ENCODE measurements at regions not wholly inside any gene's neighbourhood (a gene's known extent, or its start where the extent isn't known, plus 50 kb on each side); places are given as distances from the start of the nearest gene placed in this dataset.
"Not testable (repeated sequence)": the region's sequence is repeated elsewhere in the genome, so short reads cannot be mapped to it uniquely, and the experiment has no call there.

DNA sequence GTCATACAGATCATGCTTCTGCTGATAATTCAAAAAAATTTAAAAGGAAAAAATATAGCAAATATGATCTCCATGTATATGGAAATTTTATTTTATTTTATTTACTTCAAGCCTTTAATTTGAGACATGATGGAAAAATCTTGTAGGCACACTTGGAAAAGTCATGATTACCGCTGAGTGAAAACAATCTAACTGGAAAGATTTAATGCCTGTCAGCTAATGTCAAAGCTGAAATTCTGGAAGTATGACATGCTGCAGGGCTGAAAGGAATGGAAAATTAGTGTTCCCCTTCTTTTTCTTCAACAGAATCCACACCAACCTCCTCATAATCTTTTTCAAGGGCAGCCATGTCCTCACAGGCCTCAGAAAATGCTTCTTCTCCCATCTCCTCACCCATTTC is 58.2 kb downstream of the RPRM start:
- H3K27me3 ChIP-seq (ENCODE audit: control insufficient read depth in 3 of 3, insufficient read depth in 3 of 3, low read length in 3 of 3) = no peaks in the 10 kb centered on the region
- H3K9me3 ChIP-seq (ENCODE audit: control insufficient read depth in 3 of 3, low read length in 3 of 3) = no peaks in the 10 kb centered on the region
- H3K9ac ChIP-seq (ENCODE audit: low read depth in 1 of 3, low read length in 3 of 3) = no peak overlapping the region
- H3K36me3 ChIP-seq (ENCODE audit: control insufficient read depth in 3 of 3, insufficient read depth in 3 of 3, low read length in 3 of 3) = no peaks in the 10 kb centered on the region
- H3K27ac ChIP-seq (ENCODE audit: low read depth, low read length) = no peak overlapping the region
- H3K4me3 ChIP-seq (ENCODE audit: low read length in 3 of 3) = no peak overlapping the region
- H3K4me1 ChIP-seq (ENCODE audit: control insufficient read depth in 3 of 3, insufficient read depth in 3 of 3, low read length in 3 of 3) = no peaks in the 10 kb centered on the region

DNA sequence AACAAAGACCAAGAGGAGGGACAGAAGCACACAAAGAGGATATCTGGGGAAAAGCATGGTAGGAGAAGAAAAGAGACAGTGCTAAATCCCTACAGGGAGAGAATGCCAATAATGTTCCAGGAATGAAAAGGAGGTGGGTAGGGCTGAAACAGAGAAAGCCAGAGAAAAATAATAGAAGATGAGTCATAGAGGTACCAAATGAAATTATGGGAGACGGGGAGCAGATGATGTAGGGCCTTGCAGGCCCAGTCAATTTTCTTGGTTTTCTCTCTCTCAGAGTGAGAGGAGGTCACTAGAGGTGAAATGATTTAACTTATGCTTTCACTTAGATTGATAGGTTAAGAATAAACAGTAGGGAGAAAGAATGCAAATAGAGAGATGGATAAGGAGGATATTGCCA is 61.5 kb downstream of the RPRM start:
- no peaks in the 10 kb centered on the region for H3K27me3 ChIP-seq (ENCODE audit: control insufficient read depth in 3 of 3, insufficient read depth in 3 of 3, low read length in 3 of 3)
- no peak overlapping the region for H3K9ac ChIP-seq (ENCODE audit: low read depth in 1 of 3, low read length in 3 of 3)
- H3K27ac ChIP-seq (ENCODE audit: low read depth, low read length) = no peak overlapping the region
- H3K4me3 ChIP-seq (ENCODE audit: low read length in 3 of 3) = no peak overlapping the region
- H3K36me3 ChIP-seq (ENCODE audit: control insufficient read depth in 3 of 3, insufficient read depth in 3 of 3, low read length in 3 of 3) = no peaks in the 10 kb centered on the region
- no peaks in the 10 kb centered on the region for H3K4me1 ChIP-seq (ENCODE audit: control insufficient read depth in 3 of 3, insufficient read depth in 3 of 3, low read length in 3 of 3)
- no peaks in the 10 kb centered on the region for H3K9me3 ChIP-seq (ENCODE audit: control insufficient read depth in 3 of 3, low read length in 3 of 3)

DNA sequence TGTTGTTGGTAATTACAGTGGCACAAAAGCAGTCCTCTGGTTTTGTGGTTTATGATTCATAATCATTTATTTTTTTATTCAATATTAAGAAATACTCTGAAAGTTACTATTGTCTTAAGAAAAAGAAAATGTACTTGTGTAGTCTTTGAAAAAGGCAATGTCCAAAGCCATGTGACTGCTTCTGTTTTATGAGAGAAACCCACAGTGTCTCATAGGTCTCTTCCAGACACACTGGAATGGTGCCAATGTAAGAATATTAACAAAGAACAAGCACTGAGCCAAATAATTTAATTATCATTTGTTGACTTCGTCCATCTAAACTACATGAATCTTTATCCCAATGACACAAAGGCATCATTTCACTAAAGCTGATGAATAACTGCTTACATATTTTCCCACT is 62.5 kb downstream of the RPRM start:
- no peaks in the 10 kb centered on the region for H3K4me1 ChIP-seq (ENCODE audit: control insufficient read depth in 3 of 3, insufficient read depth in 3 of 3, low read length in 3 of 3)
- no peak overlapping the region for H3K4me3 ChIP-seq (ENCODE audit: low read length in 3 of 3)
- H3K36me3 ChIP-seq (ENCODE audit: control insufficient read depth in 3 of 3, insufficient read depth in 3 of 3, low read length in 3 of 3) = no peaks in the 10 kb centered on the region
- no peaks in the 10 kb centered on the region for H3K9me3 ChIP-seq (ENCODE audit: control insufficient read depth in 3 of 3, low read length in 3 of 3)
- H3K9ac ChIP-seq (ENCODE audit: low read depth in 1 of 3, low read length in 3 of 3) = no peak overlapping the region
- H3K27ac ChIP-seq (ENCODE audit: low read depth, low read length) = no peak overlapping the region
- no peaks in the 10 kb centered on the region for H3K27me3 ChIP-seq (ENCODE audit: control insufficient read depth in 3 of 3, insufficient read depth in 3 of 3, low read length in 3 of 3)

DNA sequence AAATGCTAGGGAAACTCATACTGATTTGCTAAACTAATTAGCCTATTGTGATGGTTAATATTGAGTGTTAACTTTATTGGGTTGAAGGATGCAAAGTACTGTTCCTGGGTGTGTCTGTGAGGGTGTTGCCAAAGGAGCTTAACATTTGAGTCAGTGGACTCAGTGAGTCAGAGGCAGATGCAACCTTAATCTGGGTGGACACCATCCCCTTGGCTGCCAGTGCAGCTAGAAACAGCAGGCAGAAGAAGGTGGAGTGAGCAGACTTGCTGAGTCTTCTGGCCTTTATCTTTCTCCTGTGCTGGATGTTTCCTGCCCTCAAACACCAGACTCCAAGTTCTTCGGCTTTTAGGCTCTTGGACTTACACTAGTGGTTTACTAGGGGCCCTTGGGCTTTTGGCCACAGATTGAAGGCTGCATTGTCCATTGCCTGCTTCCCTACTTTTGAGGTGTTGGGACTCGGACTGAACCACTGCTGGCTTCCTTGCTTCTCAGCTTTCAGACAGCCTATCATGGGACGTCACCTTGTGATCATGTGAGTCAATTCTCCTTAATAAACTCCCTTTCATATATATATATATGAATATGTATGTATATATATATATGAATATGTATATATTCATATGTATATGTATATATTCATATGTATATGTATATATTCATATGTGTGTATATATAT is 69.7 kb downstream of the RPRM start:
- H3K27ac ChIP-seq (ENCODE audit: low read depth, low read length) = no peak overlapping the region
- H3K36me3 ChIP-seq (ENCODE audit: control insufficient read depth in 3 of 3, insufficient read depth in 3 of 3, low read length in 3 of 3) = no peaks in the 10 kb centered on the region
- no peak overlapping the region for H3K9ac ChIP-seq (ENCODE audit: low read depth in 1 of 3, low read length in 3 of 3)
- no peak overlapping the region for H3K4me3 ChIP-seq (ENCODE audit: low read length in 3 of 3)
- H3K9me3 ChIP-seq (ENCODE audit: control insufficient read depth in 3 of 3, low read length in 3 of 3) = no peaks in the 10 kb centered on the region
- no peaks in the 10 kb centered on the region for H3K27me3 ChIP-seq (ENCODE audit: control insufficient read depth in 3 of 3, insufficient read depth in 3 of 3, low read length in 3 of 3)
- H3K4me1 ChIP-seq (ENCODE audit: control insufficient read depth in 3 of 3, insufficient read depth in 3 of 3, low read length in 3 of 3) = no peaks in the 10 kb centered on the region

DNA sequence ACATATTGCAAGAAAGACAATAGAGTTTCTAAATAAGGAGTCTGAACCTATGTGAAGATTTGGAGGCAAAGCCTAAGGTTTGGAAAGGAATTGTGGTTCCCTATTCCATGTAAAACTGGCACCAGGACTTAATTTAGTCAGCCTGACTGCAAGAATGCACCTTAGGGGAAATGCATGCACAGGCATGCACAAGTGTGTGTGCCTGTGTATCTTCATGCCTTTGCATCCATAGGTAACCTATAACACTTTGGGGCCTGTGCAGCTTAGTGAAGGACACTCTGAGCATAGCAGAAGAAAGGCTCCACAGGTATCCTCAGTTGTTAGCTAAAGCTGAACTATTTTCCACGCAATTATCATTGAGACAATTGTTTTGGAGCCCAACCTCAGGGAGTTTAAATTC is 73.4 kb downstream of the RPRM start:
- H3K27me3 ChIP-seq (ENCODE audit: control insufficient read depth in 3 of 3, insufficient read depth in 3 of 3, low read length in 3 of 3) = no peaks in the 10 kb centered on the region
- H3K4me3 ChIP-seq (ENCODE audit: low read length in 3 of 3) = no peak overlapping the region
- H3K27ac ChIP-seq (ENCODE audit: low read depth, low read length) = no peak overlapping the region
- no peaks in the 10 kb centered on the region for H3K9me3 ChIP-seq (ENCODE audit: control insufficient read depth in 3 of 3, low read length in 3 of 3)
- H3K9ac ChIP-seq (ENCODE audit: low read depth in 1 of 3, low read length in 3 of 3) = no peak overlapping the region
- H3K36me3 ChIP-seq (ENCODE audit: control insufficient read depth in 3 of 3, insufficient read depth in 3 of 3, low read length in 3 of 3) = no peaks in the 10 kb centered on the region
- no peaks in the 10 kb centered on the region for H3K4me1 ChIP-seq (ENCODE audit: control insufficient read depth in 3 of 3, insufficient read depth in 3 of 3, low read length in 3 of 3)

DNA sequence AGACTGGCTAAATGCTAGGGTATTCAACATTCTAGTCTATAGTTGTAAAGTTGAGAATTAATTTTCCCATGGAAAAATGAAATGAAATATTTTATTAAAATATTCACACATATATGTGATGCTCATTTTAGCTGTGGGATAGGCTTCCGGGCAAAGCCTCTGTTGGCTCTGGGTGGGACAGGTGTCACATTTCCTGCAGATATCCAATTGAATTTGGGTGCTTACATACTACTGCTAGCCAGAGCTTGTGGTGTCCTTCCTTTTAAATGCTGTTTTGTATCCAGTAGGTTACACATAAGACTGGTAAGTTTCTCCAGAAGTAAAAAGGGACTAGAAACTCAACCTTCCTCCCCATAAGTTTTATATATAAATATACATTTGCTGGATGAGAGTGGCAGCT is 73.8 kb downstream of the RPRM start:
- H3K27me3 ChIP-seq (ENCODE audit: control insufficient read depth in 3 of 3, insufficient read depth in 3 of 3, low read length in 3 of 3) = no peaks in the 10 kb centered on the region
- H3K4me1 ChIP-seq (ENCODE audit: control insufficient read depth in 3 of 3, insufficient read depth in 3 of 3, low read length in 3 of 3) = no peaks in the 10 kb centered on the region
- H3K4me3 ChIP-seq (ENCODE audit: low read length in 3 of 3) = no peak overlapping the region
- H3K27ac ChIP-seq (ENCODE audit: low read depth, low read length) = no peak overlapping the region
- no peaks in the 10 kb centered on the region for H3K36me3 ChIP-seq (ENCODE audit: control insufficient read depth in 3 of 3, insufficient read depth in 3 of 3, low read length in 3 of 3)
- H3K9me3 ChIP-seq (ENCODE audit: control insufficient read depth in 3 of 3, low read length in 3 of 3) = no peaks in the 10 kb centered on the region
- H3K9ac ChIP-seq (ENCODE audit: low read depth in 1 of 3, low read length in 3 of 3) = no peak overlapping the region

DNA sequence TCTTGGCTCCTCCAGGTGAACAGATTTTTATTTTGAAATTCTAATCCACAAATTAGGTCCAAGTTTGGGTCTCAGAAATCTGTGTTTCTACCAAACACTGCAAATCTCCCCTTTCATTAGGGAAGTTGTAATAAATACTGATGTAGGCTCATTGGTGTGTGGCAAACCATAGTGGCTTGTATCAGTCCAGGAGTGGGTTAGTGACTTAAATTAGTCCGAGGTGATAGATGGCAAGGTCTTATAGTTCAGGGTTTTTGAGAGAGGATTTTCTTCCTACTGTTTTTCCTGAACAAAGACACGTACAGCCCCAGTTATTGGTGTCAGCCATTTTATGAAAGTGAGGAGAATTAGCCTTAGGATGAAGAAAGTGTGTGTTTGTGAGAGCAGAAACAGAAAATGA is 74.6 kb downstream of the RPRM start:
- Histone ChIP-seq H3K27me3 (ENCODE audit: control insufficient read depth in 3 of 3, insufficient read depth in 3 of 3, low read length in 3 of 3) (no peaks in the 10 kb centered on the region), H3K36me3 (ENCODE audit: control insufficient read depth in 3 of 3, insufficient read depth in 3 of 3, low read length in 3 of 3) (no peaks in the 10 kb centered on the region), H3K9ac (ENCODE audit: low read depth in 1 of 3, low read length in 3 of 3) (no peak overlapping the region), H3K4me1 (ENCODE audit: control insufficient read depth in 3 of 3, insufficient read depth in 3 of 3, low read length in 3 of 3) (no peaks in the 10 kb centered on the region), H3K27ac (ENCODE audit: low read depth, low read length) (no peak overlapping the region), H3K4me3 (ENCODE audit: low read length in 3 of 3) (no peak overlapping the region), H3K9me3 (ENCODE audit: control insufficient read depth in 3 of 3, low read length in 3 of 3) (no peaks in the 10 kb centered on the region)

DNA sequence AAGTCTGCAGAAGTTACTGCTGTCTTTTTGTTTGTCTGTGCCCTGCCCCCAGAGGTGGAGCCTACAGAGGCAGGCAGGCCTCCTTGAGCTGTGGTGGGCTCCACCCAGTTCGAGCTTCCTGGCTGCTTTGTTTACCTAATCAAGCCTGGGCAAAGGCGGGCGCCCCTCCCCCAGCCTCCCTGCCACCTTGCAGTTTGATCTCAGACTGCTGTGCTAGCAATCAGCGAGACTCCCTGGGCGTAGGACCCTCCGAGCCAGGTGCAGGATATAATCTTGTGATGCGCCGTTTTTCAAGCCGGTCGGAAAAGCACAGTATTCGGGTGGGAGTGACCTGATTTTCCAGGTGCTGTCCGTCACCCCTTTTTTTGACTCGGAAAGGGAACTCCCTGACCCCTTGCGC is 75.2 kb downstream of the RPRM start:
- not testable (repeated sequence) for H3K4me3 ChIP-seq (ENCODE audit: low read length in 3 of 3); H3K27ac ChIP-seq (ENCODE audit: low read depth, low read length); H3K4me1 ChIP-seq (ENCODE audit: control insufficient read depth in 3 of 3, insufficient read depth in 3 of 3, low read length in 3 of 3); H3K9me3 ChIP-seq (ENCODE audit: control insufficient read depth in 3 of 3, low read length in 3 of 3); H3K9ac ChIP-seq (ENCODE audit: low read depth in 1 of 3, low read length in 3 of 3); H3K36me3 ChIP-seq (ENCODE audit: control insufficient read depth in 3 of 3, insufficient read depth in 3 of 3, low read length in 3 of 3); H3K27me3 ChIP-seq (ENCODE audit: control insufficient read depth in 3 of 3, insufficient read depth in 3 of 3, low read length in 3 of 3)

DNA sequence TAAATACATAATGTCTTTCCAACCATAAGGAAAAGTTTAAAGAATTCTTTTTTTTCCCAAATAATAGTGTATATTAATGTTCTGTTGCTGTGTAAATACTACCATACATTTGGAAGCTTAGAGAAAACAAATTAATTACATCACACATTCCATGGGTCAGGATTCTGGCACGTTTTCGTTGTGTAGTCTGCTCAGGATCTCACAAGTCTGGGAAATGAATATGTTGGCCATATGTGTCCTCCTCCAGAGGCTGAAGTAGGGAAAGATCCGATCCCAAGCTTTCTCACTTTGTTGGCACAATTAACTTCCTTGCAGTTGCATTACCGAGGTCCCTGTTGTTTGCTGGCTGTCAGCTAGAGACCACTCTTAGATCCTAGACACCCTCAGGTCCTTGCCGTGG is 83.9 kb downstream of the RPRM start:
- no peaks in the 10 kb centered on the region for H3K4me1 ChIP-seq (ENCODE audit: control insufficient read depth in 3 of 3, insufficient read depth in 3 of 3, low read length in 3 of 3)
- no peak overlapping the region for H3K9ac ChIP-seq (ENCODE audit: low read depth in 1 of 3, low read length in 3 of 3)

DNA sequence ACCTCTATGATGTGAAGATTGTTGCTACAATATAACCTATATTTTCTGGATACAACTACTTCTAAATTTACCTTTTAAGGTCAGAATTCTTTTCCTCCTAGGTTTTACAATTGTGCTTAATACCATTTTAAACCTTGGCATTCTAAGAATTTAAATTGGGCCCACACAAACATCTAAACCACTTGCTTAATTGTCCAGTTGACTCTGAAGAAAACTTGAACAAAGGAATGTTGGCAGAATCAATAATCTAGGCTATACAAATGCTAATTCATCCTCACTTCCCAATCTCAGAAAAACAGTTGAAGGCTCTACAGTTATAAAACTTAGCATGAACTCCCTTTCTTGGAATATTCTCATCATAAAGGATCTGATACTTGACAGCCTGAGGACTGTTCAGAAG is 84.3 kb downstream of the RPRM start:
- no peaks in the 10 kb centered on the region for H3K36me3 ChIP-seq (ENCODE audit: control insufficient read depth in 3 of 3, insufficient read depth in 3 of 3, low read length in 3 of 3)
- no peaks in the 10 kb centered on the region for H3K27me3 ChIP-seq (ENCODE audit: control insufficient read depth in 3 of 3, insufficient read depth in 3 of 3, low read length in 3 of 3)
- H3K27ac ChIP-seq (ENCODE audit: low read depth, low read length) = no peak overlapping the region
- peaks cover 0 to 1% (median 0%) of the 10 kb centered on the region in 3 donors for H3K9me3 ChIP-seq (ENCODE audit: control insufficient read depth in 3 of 3, low read length in 3 of 3)
- no peaks in the 10 kb centered on the region for H3K4me1 ChIP-seq (ENCODE audit: control insufficient read depth in 3 of 3, insufficient read depth in 3 of 3, low read length in 3 of 3)
- H3K4me3 ChIP-seq (ENCODE audit: low read length in 3 of 3) = no peak overlapping the region
- no peak overlapping the region for H3K9ac ChIP-seq (ENCODE audit: low read depth in 1 of 3, low read length in 3 of 3)

More for the DNA sequence above, 83.9 kb downstream of the RPRM start:
- H3K4me3 ChIP-seq (ENCODE audit: low read length in 3 of 3) = no peak overlapping the region
- no peaks in the 10 kb centered on the region for H3K27me3 ChIP-seq (ENCODE audit: control insufficient read depth in 3 of 3, insufficient read depth in 3 of 3, low read length in 3 of 3)
- H3K36me3 ChIP-seq (ENCODE audit: control insufficient read depth in 3 of 3, insufficient read depth in 3 of 3, low read length in 3 of 3) = no peaks in the 10 kb centered on the region
- H3K27ac ChIP-seq (ENCODE audit: low read depth, low read length) = no peak overlapping the region
- H3K9me3 ChIP-seq (ENCODE audit: control insufficient read depth in 3 of 3, low read length in 3 of 3) = peaks cover 0 to 1% (median 0%) of the 10 kb centered on the region in 3 donors

DNA sequence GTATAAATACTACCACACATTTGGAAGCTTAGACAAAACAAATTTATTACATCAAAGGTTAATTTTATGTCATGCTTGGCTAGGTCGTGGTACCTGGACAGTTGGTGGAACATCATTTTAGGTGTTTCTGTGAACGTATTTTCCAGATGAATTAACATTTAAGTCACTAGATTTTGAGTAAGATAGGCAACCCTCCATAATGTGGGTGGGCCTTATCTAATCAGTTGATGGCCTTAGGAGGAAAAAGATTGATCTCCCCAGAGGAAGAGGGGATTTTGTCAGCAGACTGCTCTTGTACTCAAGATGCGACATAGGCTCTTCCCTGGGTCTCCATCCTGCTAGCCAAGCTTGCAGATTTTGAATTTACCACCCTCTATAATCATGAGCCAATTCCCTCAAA is 85.0 kb downstream of the RPRM start:
- Histone ChIP-seq H3K9me3 (ENCODE audit: control insufficient read depth in 3 of 3, low read length in 3 of 3) (peaks cover 0 to 1% (median 0%) of the 10 kb centered on the region in 3 donors), H3K27me3 (ENCODE audit: control insufficient read depth in 3 of 3, insufficient read depth in 3 of 3, low read length in 3 of 3) (no peaks in the 10 kb centered on the region), H3K9ac (ENCODE audit: low read depth in 1 of 3, low read length in 3 of 3) (no peak overlapping the region), H3K4me1 (ENCODE audit: control insufficient read depth in 3 of 3, insufficient read depth in 3 of 3, low read length in 3 of 3) (no peaks in the 10 kb centered on the region), H3K36me3 (ENCODE audit: control insufficient read depth in 3 of 3, insufficient read depth in 3 of 3, low read length in 3 of 3) (no peaks in the 10 kb centered on the region), H3K4me3 (ENCODE audit: low read length in 3 of 3) (no peak overlapping the region), H3K27ac (ENCODE audit: low read depth, low read length) (no peak overlapping the region)
